Heart left ventricle (tissue), 16 donors: ENCODE measurements at regions not wholly inside any gene's neighbourhood (a gene's known extent, or its start where the extent isn't known, plus 50 kb on each side); places are given as distances from the start of the nearest gene placed in this dataset.
A peak's percentile ranks its signal among the peaks of the same experiment; 100 is the strongest.

ENCODE experiments used
- ATAC-seq, 4 donors: fragments of 200-7000 bp; cut with Tn5 transposase; one replicate each; pipeline ENCODE4 v1.9.1; 2020 to 2022; ENCODE audit warnings: moderate library complexity in 4 of 4, mild to moderate bottlenecking in 3 of 4, moderate number of reproducible peaks in 1 of 4
- DNase-seq, 5 donors: peaks; one replicate each; pipeline ENCODE4 v3.0.0-alpha.2; 2020
- H3K27ac ChIP-seq, 12 donors: fragments of 200-600 bp; sonication (generic) in 4 of 12; one replicate each; pipeline versions ENCODE4 v1.5.0 to v1.8.0; 2016 to 2022; ENCODE audit warnings: mild to moderate bottlenecking in 2 of 12
- H3K27me3 ChIP-seq, 9 donors: fragments of 200-600 bp; sonication (generic) in 2 of 9; one replicate each; pipeline versions ENCODE4 v1.5.1 to v1.8.0; 2016 to 2022; ENCODE audit warnings: mild to moderate bottlenecking in 3 of 9
- H3K36me3 ChIP-seq, 9 donors: fragments of 200-600 bp; sonication (generic) in 2 of 9; one replicate each; pipeline versions ENCODE4 v1.5.0 to v1.8.0; 2018 to 2022; ENCODE audit warnings: mild to moderate bottlenecking in 2 of 9
- H3K4me1 ChIP-seq, 12 donors: fragments of 200-600 bp; sonication (generic) in 4 of 12; one replicate each; pipeline versions ENCODE4 v1.5.0 to v1.8.0; 2016 to 2022; ENCODE audit warnings: mild to moderate bottlenecking in 3 of 12
- H3K4me3 ChIP-seq, 12 donors: fragments of 200-600 bp; sonication (generic) in 4 of 12; one replicate each; pipeline versions ENCODE4 v1.5.0 to v1.8.0; 2017 to 2022; ENCODE audit warnings: mild to moderate bottlenecking in 9 of 12, moderate library complexity in 4 of 12
- H3K9me3 ChIP-seq, 12 donors: fragments of 200-600 bp; sonication (generic) in 4 of 12; one replicate each; pipeline versions ENCODE4 v1.5.0 to v1.8.0; 2016 to 2022; ENCODE audit warnings: mild to moderate bottlenecking in 1 of 12
- CTCF ChIP-seq, 12 donors: fragments of 200-600 bp; sonication (generic) in 4 of 12; IDR thresholded peaks; one replicate each; pipeline versions ENCODE4 v1.5.0 to v1.8.0; 2018 to 2022; ENCODE audit warnings: antibody characterized with exemption in 12 of 12, mild to moderate bottlenecking in 5 of 12
- POLR2A ChIP-seq, 2 donors: fragments of 450-650 bp; IDR thresholded peaks; one replicate each; pipeline ENCODE4 v1.6.1; 2017; ENCODE audit warnings: antibody characterized with exemption in 2 of 2, mild to moderate bottlenecking in 2 of 2, moderate library complexity in 2 of 2
- WGBS, 4 donors: extraction: QIAGEN DNeasy Blood & Tissue Kit in 2 of 4; methylation state at CpG; one replicate each; pipeline versions ENCODE4 v1.1.5 to v1.1.7; 2013 to 2018; 5-methylcytosine and 5-hydroxymethylcytosine counted together
- intact Hi-C, 10 donors: fragments of 100-400 bp; cut with DNase I; formaldehyde crosslinking; loops; one replicate each; pipeline versions ENCODE4 v1.11.1 to v1.14.2; 2022
- donor health status: ischemic (EF 13 %, LVEDD 7.1; RV severe dilation, severe dysfunction).
- donor health status: healthy with polysubstance abuse.
- donor health status: DM: no; HTN: yes; CAD: no.
- donor health status: DM: no; HTN: no; CAD: no.
- donor health status: ischemic (EF 25% LVEDD 6.9; RV normal size, moderate dysfunction).
- donor health status: ischemic (EF 25% LVEDD 5.7; RV mildly dilated, moderate dysfunction).
- donor health status: healthy.
- donor health status: DM: yes; HTN: yes; CAD: no.
- donor health status: ischemic (EF 35%, LVEDD 5.7; RV mildly dilated, moderate dysfunction).
- donor health status: nonischemic (EF 11% LVEDD 7.7; RV severe dilation, severe dysfunction).
- donor health status: DM: yes; HTN: yes; CAD: no.
- donor health status: PGD.
- donor health status: ischemic (EF 29% LVEDD 5.4; RV normal size, mild dysfunction).
- donor health status: nonischemic (EF 23%, LVEDD 6.1; RV moderate dilation, normal function).

- no peaks in the 10 kb centered on the region for H3K36me3 ChIP-seq
- DNase-seq = no peak
- H3K27ac ChIP-seq = no peak overlapping the region
- no peaks in the 10 kb centered on the region for H3K4me1 ChIP-seq
- intact Hi-C loops = no loop called here
- no peak for TF ChIP-seq CTCF (IDR thresholded peaks at IDR 0.05)
- TF ChIP-seq POLR2A (IDR thresholded peaks at IDR 0.05) = no peak
- H3K27me3 ChIP-seq = no peaks in the 10 kb centered on the region
- 53 to 74% (median 67%) methylated on average over 2 of the region's 2 CpGs for WGBS, 4 donors
- no peaks in the 10 kb centered on the region for H3K9me3 ChIP-seq
- H3K4me3 ChIP-seq = no peak overlapping the region
- ATAC-seq = no peak
Observed at GRCh38 chr9:108746864-108747263, 108.9 kb downstream of the ACTL7B start.

- H3K27me3 ChIP-seq = no peaks in the 10 kb centered on the region
- H3K4me1 ChIP-seq = no peaks in the 10 kb centered on the region
- no peaks in the 10 kb centered on the region for H3K36me3 ChIP-seq
- DNase-seq = no peak
- WGBS, 4 donors = 58 to 81% (median 61%) methylated on average over 3 of the region's 3 CpGs
- H3K9me3 ChIP-seq = no peaks in the 10 kb centered on the region
- TF ChIP-seq POLR2A (IDR thresholded peaks at IDR 0.05) = no peak
- no peak for TF ChIP-seq CTCF (IDR thresholded peaks at IDR 0.05)
- no peak overlapping the region for H3K4me3 ChIP-seq
- no peak overlapping the region for H3K27ac ChIP-seq
- intact Hi-C loops = no loop called here
- no peak for ATAC-seq
Observed at GRCh38 chr9:108746001-108746400, 109.8 kb downstream of the ACTL7B start.

GRCh38 chr9:108744641-108745040 is 111.1 kb downstream of the ACTL7B start:
- Histone ChIP-seq H3K4me1 (no peaks in the 10 kb centered on the region), H3K27me3 (no peaks in the 10 kb centered on the region), H3K4me3 (no peak overlapping the region), H3K9me3 (no peaks in the 10 kb centered on the region), H3K36me3 (no peaks in the 10 kb centered on the region), H3K27ac (no peak overlapping the region)
- WGBS, 4 donors = 76 to 86% (median 85%) methylated on average over 2 of the region's 2 CpGs
- TF ChIP-seq POLR2A (IDR thresholded peaks at IDR 0.05) = no peak
- TF ChIP-seq CTCF (IDR thresholded peaks at IDR 0.05) = no peak
- intact Hi-C loops = no loop called here
- DNase-seq (no peak), ATAC-seq (no peak)

- DNase-seq = no peak
Observed at GRCh38 chr9:108743901-108744371, 111.8 kb downstream of the ACTL7B start.

More at GRCh38 chr9:108743901-108744371, 111.8 kb downstream of the ACTL7B start:
- intact Hi-C loops = no loop called here
- Histone ChIP-seq H3K4me3 (no peak overlapping the region), H3K9me3 (no peaks in the 10 kb centered on the region), H3K27me3 (no peaks in the 10 kb centered on the region), H3K27ac (no peak overlapping the region), H3K36me3 (no peaks in the 10 kb centered on the region), H3K4me1 (no peaks in the 10 kb centered on the region)
- peak in 2 of 4 donors; percentile 32 to 39 for ATAC-seq
- TF ChIP-seq CTCF (IDR thresholded peaks at IDR 0.05) (no peak), POLR2A (IDR thresholded peaks at IDR 0.05) (no peak)
- WGBS, 4 donors = 34 to 39% (median 37%) methylated on average over 6 of the region's 6 CpGs
